ENCODE measurements at regions not wholly inside any gene's neighbourhood (a gene's known extent, or its start where the extent isn't known, plus 50 kb on each side); places are given as distances from the start of the nearest gene placed in this dataset.
"Not testable (repeated sequence)": the region's sequence is repeated elsewhere in the genome, so short reads cannot be mapped to it uniquely, and the experiment has no call there.

GRCh38 chr3:22399566-22399965 lies 648.6 kb upstream of the ZNF385D start:
- peak; percentile 73 for ATAC-seq
- TF ChIP-seq PATZ1 (CRISPR knock-in tag; IDR thresholded peaks at IDR 0.05; ENCODE audit: borderline replicate concordance) (no peak), POU6F1 (CRISPR knock-in tag; IDR thresholded peaks at IDR 0.05; ENCODE audit: borderline replicate concordance, low read depth) (no peak), TCF4 (CRISPR knock-in tag; IDR thresholded peaks at IDR 0.05; ENCODE audit: borderline replicate concordance) (peak; percentile 77)

GRCh38 chr3:22401499-22401898 lies 650.5 kb upstream of the ZNF385D start:
- TF ChIP-seq ISL1 (CRISPR knock-in tag; IDR thresholded peaks at IDR 0.05) (peak; percentile 80), POU6F1 (CRISPR knock-in tag; IDR thresholded peaks at IDR 0.05; ENCODE audit: borderline replicate concordance, low read depth) (0 out of 2 replicates have a peak, but pooled peaks have one; percentile 32), ZFP3 (CRISPR knock-in tag; IDR thresholded peaks at IDR 0.05) (no peak)
- ATAC-seq = peak; percentile 68

GRCh38 chr3:22414239-22414638 lies 663.2 kb upstream of the ZNF385D start:
- TF ChIP-seq PATZ1 (CRISPR knock-in tag; IDR thresholded peaks at IDR 0.05; ENCODE audit: borderline replicate concordance) (no peak), ZNF565 (CRISPR knock-in tag; conservative IDR thresholded peaks at IDR 0.05; ENCODE audit: low read depth) (no peak), POU6F1 (CRISPR knock-in tag; IDR thresholded peaks at IDR 0.05; ENCODE audit: borderline replicate concordance, low read depth) (no peak), CREB5 (CRISPR knock-in tag; IDR thresholded peaks at IDR 0.05; ENCODE audit: low read depth) (no peak), BACH2 (CRISPR knock-in tag; IDR thresholded peaks at IDR 0.05; ENCODE audit: borderline replicate concordance) (no peak), GLIS3 (CRISPR knock-in tag; IDR thresholded peaks at IDR 0.05) (no peak)
- no peak for ATAC-seq

GRCh38 chr3:22416838-22417446 lies 665.9 kb upstream of the ZNF385D start:
- not testable (repeated sequence) for ATAC-seq

- ATAC-seq = no peak
- TF ChIP-seq CSDC2 (CRISPR knock-in tag; IDR thresholded peaks at IDR 0.05) = no peak
- no peak for TF ChIP-seq CSRNP3 (CRISPR knock-in tag; IDR thresholded peaks at IDR 0.05)
- no peak for TF ChIP-seq PATZ1 (CRISPR knock-in tag; IDR thresholded peaks at IDR 0.05; ENCODE audit: borderline replicate concordance)
- TF ChIP-seq ZC3H10 (CRISPR knock-in tag; IDR thresholded peaks at IDR 0.05) = no peak
- TF ChIP-seq ISL1 (CRISPR knock-in tag; IDR thresholded peaks at IDR 0.05) = no peak
- TF ChIP-seq GLIS3 (CRISPR knock-in tag; IDR thresholded peaks at IDR 0.05) = no peak
- no peak for TF ChIP-seq SNAI2 (CRISPR knock-in tag; IDR thresholded peaks at IDR 0.05)
- no peak for TF ChIP-seq ZFP30 (CRISPR knock-in tag; IDR thresholded peaks at IDR 0.05)
- TF ChIP-seq POU6F1 (CRISPR knock-in tag; IDR thresholded peaks at IDR 0.05; ENCODE audit: borderline replicate concordance, low read depth) = no peak
These were observed 668.3 kb upstream of the ZNF385D start for GRCh38 chr3:22419261-22419660.

Data from SK-N-SH treated with all-trans-retinoic acid at 6 μM for 48 hours (cell line).